SK-N-SH treated with all-trans-retinoic acid at 6 μM for 48 hours (cell line): ENCODE measurements at regions not wholly inside any gene's neighbourhood (a gene's known extent, or its start where the extent isn't known, plus 50 kb on each side); places are given as distances from the start of the nearest gene placed in this dataset.

Experiments
- ATAC-seq: fragments of 200-7000 bp; cut with Tn5 transposase; 3 replicates; pipeline ENCODE4 v1.9.1; 2020; ENCODE audit warnings: mild to moderate bottlenecking, moderate library complexity
- ARNTL ChIP-seq: fragments of 450-650 bp; formaldehyde crosslinking; IDR thresholded peaks from 2 replicates; pipeline ENCODE4 v1.5.0; 2020; ENCODE audit warnings: low read depth, mild to moderate bottlenecking, moderate library complexity, borderline replicate concordance
- BACH2 ChIP-seq: fragments of 250-450 bp; sonication (Bioruptor Pico); IDR thresholded peaks from 2 replicates; pipeline ENCODE4 v1.9.0; 2021; ENCODE audit warnings: mild to moderate bottlenecking, borderline replicate concordance
- CREB5 ChIP-seq: fragments of 250-450 bp; sonication (Bioruptor Pico); IDR thresholded peaks from 2 replicates; pipeline ENCODE4 v1.5.1; 2020; ENCODE audit warnings: low read depth, mild to moderate bottlenecking, moderate library complexity
- CSDC2 ChIP-seq: fragments of 250-450 bp; sonication (Bioruptor Pico); IDR thresholded peaks from 2 replicates; pipeline ENCODE4 v1.5.0; 2020; ENCODE audit warnings: mild to moderate bottlenecking, moderate library complexity
- ESRRG ChIP-seq: fragments of 250-450 bp; sonication (Bioruptor Pico); IDR thresholded peaks from 2 replicates; pipeline ENCODE4 v1.6.1; 2021; ENCODE audit warnings: mild to moderate bottlenecking
- OSR1 ChIP-seq: fragments of 250-450 bp; sonication (Bioruptor Pico); IDR thresholded peaks from 2 replicates; pipeline ENCODE4 v1.8.0; 2022; ENCODE audit warnings: moderate library complexity, mild to moderate bottlenecking, inconsistent platforms
- PATZ1 ChIP-seq: fragments of 250-450 bp; sonication (Bioruptor Pico); IDR thresholded peaks from 2 replicates; pipeline ENCODE4 v1.8.0; 2020; ENCODE audit warnings: mild to moderate bottlenecking, moderate library complexity, borderline replicate concordance
- PPARA ChIP-seq: fragments of 250-450 bp; sonication (Bioruptor Pico); IDR thresholded peaks from 2 replicates; pipeline ENCODE4 v1.5.0; 2020; ENCODE audit warnings: mild to moderate bottlenecking, borderline replicate concordance
- RARB ChIP-seq: fragments of 250-450 bp; sonication (Bioruptor Pico); IDR thresholded peaks from 2 replicates; pipeline ENCODE4 v1.8.0; 2021; ENCODE audit warnings: mild to moderate bottlenecking, moderate library complexity
- SNAI2 ChIP-seq: fragments of 250-450 bp; sonication (Bioruptor Pico); IDR thresholded peaks from 2 replicates; pipeline ENCODE4 v1.5.0; 2020; ENCODE audit warnings: mild to moderate bottlenecking, moderate library complexity
- TOX ChIP-seq: fragments of 250-450 bp; sonication (Bioruptor Pico); IDR thresholded peaks from 2 replicates; pipeline ENCODE4 v1.8.0; 2021; ENCODE audit warnings: mild to moderate bottlenecking, moderate library complexity, borderline replicate concordance
- ZC3H10 ChIP-seq: fragments of 250-450 bp; sonication (Bioruptor Pico); IDR thresholded peaks from 2 replicates; pipeline ENCODE4 v1.5.1; 2021; ENCODE audit warnings: mild to moderate bottlenecking, moderate library complexity
- ZFP3 ChIP-seq: fragments of 250-450 bp; sonication (Bioruptor Pico); IDR thresholded peaks from 2 replicates; pipeline ENCODE4 v1.5.0; 2020; ENCODE audit warnings: mild to moderate bottlenecking, moderate library complexity
- ZFP30 ChIP-seq: fragments of 450-650 bp; formaldehyde crosslinking; IDR thresholded peaks from 2 replicates; pipeline ENCODE4 v1.5.0; 2022; ENCODE audit warnings: mild to moderate bottlenecking, moderate library complexity
- ZNF565 ChIP-seq: fragments of 450-650 bp; formaldehyde crosslinking; conservative IDR thresholded peaks from 2 replicates; pipeline ENCODE4 v1.5.0; 2020; ENCODE audit warnings: low read depth, mild to moderate bottlenecking, moderate library complexity
- ZNF70 ChIP-seq: fragments of 450-650 bp; formaldehyde crosslinking; IDR thresholded peaks from 2 replicates; pipeline ENCODE4 v1.5.0; 2020; ENCODE audit warnings: mild to moderate bottlenecking, moderate library complexity
- ZNF8 ChIP-seq: fragments of 450-650 bp; formaldehyde crosslinking; IDR thresholded peaks from 2 replicates; pipeline ENCODE4 v1.5.0; 2020; ENCODE audit warnings: mild to moderate bottlenecking, moderate library complexity
- TF ChIP-seq, protein P1 (sequence below): fragments of 250-450 bp; sonication (Bioruptor Pico); IDR thresholded peaks from 2 replicates; pipeline ENCODE4 v1.5.1; 2021; ENCODE audit warnings: mild to moderate bottlenecking, moderate library complexity
- TF ChIP-seq, protein P2 (sequence below): fragments of 250-450 bp; sonication (Bioruptor Pico); IDR thresholded peaks from 2 replicates; pipeline ENCODE4 v1.8.0; 2021; ENCODE audit warnings: low read depth, mild to moderate bottlenecking, moderate library complexity, borderline replicate concordance
- TF ChIP-seq, protein P3 (sequence below): fragments of 250-450 bp; sonication (Bioruptor Pico); IDR thresholded peaks from 2 replicates; pipeline ENCODE4 v1.5.0; 2020; ENCODE audit warnings: mild to moderate bottlenecking, moderate library complexity

GRCh38 chr6:147106759-147107401, 97.3 kb upstream of the STXBP5 start (continued):
- TF ChIP-seq, protein P1, sequence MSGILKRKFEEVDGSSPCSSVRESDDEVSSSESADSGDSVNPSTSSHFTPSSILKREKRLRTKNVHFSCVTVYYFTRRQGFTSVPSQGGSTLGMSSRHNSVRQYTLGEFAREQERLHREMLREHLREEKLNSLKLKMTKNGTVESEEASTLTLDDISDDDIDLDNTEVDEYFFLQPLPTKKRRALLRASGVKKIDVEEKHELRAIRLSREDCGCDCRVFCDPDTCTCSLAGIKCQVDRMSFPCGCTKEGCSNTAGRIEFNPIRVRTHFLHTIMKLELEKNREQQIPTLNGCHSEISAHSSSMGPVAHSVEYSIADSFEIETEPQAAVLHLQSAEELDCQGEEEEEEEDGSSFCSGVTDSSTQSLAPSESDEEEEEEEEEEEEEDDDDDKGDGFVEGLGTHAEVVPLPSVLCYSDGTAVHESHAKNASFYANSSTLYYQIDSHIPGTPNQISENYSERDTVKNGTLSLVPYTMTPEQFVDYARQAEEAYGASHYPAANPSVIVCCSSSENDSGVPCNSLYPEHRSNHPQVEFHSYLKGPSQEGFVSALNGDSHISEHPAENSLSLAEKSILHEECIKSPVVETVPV (CRISPR knock-in tag): no peak
- no peak for TF ChIP-seq OSR1

- ATAC-seq: no peak
- no peak for TF ChIP-seq ZFP3 (CRISPR knock-in tag)
- no peak for TF ChIP-seq ZNF565 (CRISPR knock-in tag)
- TF ChIP-seq, protein P2, sequence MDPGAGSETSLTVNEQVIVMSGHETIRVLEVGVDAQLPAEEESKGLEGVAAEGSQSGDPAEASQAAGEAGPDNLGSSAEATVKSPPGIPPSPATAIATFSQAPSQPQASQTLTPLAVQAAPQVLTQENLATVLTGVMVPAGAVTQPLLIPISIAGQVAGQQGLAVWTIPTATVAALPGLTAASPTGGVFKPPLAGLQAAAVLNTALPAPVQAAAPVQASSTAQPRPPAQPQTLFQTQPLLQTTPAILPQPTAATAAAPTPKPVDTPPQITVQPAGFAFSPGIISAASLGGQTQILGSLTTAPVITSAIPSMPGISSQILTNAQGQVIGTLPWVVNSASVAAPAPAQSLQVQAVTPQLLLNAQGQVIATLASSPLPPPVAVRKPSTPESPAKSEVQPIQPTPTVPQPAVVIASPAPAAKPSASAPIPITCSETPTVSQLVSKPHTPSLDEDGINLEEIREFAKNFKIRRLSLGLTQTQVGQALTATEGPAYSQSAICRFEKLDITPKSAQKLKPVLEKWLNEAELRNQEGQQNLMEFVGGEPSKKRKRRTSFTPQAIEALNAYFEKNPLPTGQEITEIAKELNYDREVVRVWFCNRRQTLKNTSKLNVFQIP (CRISPR knock-in tag): no peak
- no peak for TF ChIP-seq SNAI2 (CRISPR knock-in tag)
- TF ChIP-seq OSR1: no peak
- TF ChIP-seq, protein P3, sequence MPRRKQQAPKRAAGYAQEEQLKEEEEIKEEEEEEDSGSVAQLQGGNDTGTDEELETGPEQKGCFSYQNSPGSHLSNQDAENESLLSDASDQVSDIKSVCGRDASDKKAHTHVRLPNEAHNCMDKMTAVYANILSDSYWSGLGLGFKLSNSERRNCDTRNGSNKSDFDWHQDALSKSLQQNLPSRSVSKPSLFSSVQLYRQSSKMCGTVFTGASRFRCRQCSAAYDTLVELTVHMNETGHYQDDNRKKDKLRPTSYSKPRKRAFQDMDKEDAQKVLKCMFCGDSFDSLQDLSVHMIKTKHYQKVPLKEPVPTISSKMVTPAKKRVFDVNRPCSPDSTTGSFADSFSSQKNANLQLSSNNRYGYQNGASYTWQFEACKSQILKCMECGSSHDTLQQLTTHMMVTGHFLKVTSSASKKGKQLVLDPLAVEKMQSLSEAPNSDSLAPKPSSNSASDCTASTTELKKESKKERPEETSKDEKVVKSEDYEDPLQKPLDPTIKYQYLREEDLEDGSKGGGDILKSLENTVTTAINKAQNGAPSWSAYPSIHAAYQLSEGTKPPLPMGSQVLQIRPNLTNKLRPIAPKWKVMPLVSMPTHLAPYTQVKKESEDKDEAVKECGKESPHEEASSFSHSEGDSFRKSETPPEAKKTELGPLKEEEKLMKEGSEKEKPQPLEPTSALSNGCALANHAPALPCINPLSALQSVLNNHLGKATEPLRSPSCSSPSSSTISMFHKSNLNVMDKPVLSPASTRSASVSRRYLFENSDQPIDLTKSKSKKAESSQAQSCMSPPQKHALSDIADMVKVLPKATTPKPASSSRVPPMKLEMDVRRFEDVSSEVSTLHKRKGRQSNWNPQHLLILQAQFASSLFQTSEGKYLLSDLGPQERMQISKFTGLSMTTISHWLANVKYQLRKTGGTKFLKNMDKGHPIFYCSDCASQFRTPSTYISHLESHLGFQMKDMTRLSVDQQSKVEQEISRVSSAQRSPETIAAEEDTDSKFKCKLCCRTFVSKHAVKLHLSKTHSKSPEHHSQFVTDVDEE (CRISPR knock-in tag): no peak
- no peak for TF ChIP-seq ZFP30 (CRISPR knock-in tag)
- no peak for TF ChIP-seq PPARA (CRISPR knock-in tag)
- TF ChIP-seq TOX: no peak
- TF ChIP-seq ARNTL (CRISPR knock-in tag): no peak
- TF ChIP-seq ZNF8 (CRISPR knock-in tag): no peak
- no peak for TF ChIP-seq CSDC2 (CRISPR knock-in tag)
- TF ChIP-seq BACH2: no peak
Observed at GRCh38 chr6:147108259-147108910, 95.8 kb upstream of the STXBP5 start.

DNA sequence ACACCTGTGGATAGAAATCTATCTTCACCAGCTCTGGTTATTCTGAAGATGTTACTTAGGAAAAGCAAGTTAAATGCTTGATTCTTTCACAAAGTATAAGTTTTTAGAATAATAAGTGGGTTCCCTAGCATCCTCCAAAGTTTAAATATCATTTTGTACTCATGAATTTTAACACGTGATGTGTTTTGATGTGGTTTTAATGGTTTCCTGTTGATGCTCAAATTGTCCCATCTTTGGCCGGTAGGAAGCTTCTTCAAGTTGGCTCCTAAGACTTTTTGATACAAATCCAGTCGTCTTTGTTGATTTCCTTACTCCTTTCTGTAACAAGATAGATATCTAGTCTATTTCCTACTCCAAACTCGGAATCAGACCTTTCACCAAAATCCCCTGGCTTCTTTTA, 94.5 kb upstream of the STXBP5 start:
- ATAC-seq: no peak
- no peak for TF ChIP-seq ZFP3 (CRISPR knock-in tag)
- TF ChIP-seq SNAI2 (CRISPR knock-in tag): no peak
- TF ChIP-seq, protein P1 (CRISPR knock-in tag): no peak
- TF ChIP-seq RARB (CRISPR knock-in tag): no peak
- no peak for TF ChIP-seq ZNF70
- TF ChIP-seq ESRRG (CRISPR knock-in tag): no peak
- TF ChIP-seq ZC3H10 (CRISPR knock-in tag): no peak
- TF ChIP-seq ZNF8 (CRISPR knock-in tag): no peak
- no peak for TF ChIP-seq ARNTL (CRISPR knock-in tag)
- TF ChIP-seq, protein P3 (CRISPR knock-in tag): no peak
- TF ChIP-seq CSDC2 (CRISPR knock-in tag): no peak
- TF ChIP-seq ZFP30 (CRISPR knock-in tag): no peak
- no peak for TF ChIP-seq TOX
- no peak for TF ChIP-seq PATZ1 (CRISPR knock-in tag)
- TF ChIP-seq CREB5 (CRISPR knock-in tag): no peak
- TF ChIP-seq, protein P2 (CRISPR knock-in tag): no peak
- TF ChIP-seq PPARA (CRISPR knock-in tag): no peak
- no peak for TF ChIP-seq OSR1
